OCI-LY1 (cell line): ENCODE measurements at regions not wholly inside any gene's neighbourhood (a gene's known extent, or its start where the extent isn't known, plus 50 kb on each side); places are given as distances from the start of the nearest gene placed in this dataset.

Experiments
- H2AFZ ChIP-seq: fragments of 200-600 bp; sonication (generic), shearing (Covaris generic); 2 replicates; pipeline ENCODE4 v1.6.0; 2014; ENCODE audit warnings: antibody characterized with exemption, mild to moderate bottlenecking, low read length
- H3F3A ChIP-seq: fragments of 200-600 bp; sonication (generic), shearing (Covaris generic); 2 replicates; pipeline ENCODE4 v1.6.0; 2014; ENCODE audit warnings: mild to moderate bottlenecking, antibody characterized with exemption, low read length, moderate library complexity; ENCODE audit not compliant: insufficient read depth
- H3K27ac ChIP-seq: fragments of 200-600 bp; sonication (generic); 2 replicates; pipeline ENCODE4 v1.5.1; 2014; ENCODE audit warnings: low read length, mixed run types, mild to moderate bottlenecking, low read depth; ENCODE audit not compliant: poor library complexity, severe bottlenecking
- H3K27me3 ChIP-seq: fragments of 200-600 bp; sonication (generic); 2 replicates; pipeline ENCODE4 v1.6.0; 2014; ENCODE audit warnings: antibody characterized with exemption, mild to moderate bottlenecking, low read length, moderate library complexity; ENCODE audit not compliant: insufficient read depth
- H3K36me3 ChIP-seq: fragments of 200-600 bp; sonication (generic); 2 replicates; pipeline ENCODE4 v1.6.1; 2014; ENCODE audit warnings: mild to moderate bottlenecking, antibody characterized with exemption, low read length, moderate library complexity, mixed read lengths; ENCODE audit not compliant: insufficient read depth
- H3K4me1 ChIP-seq: fragments of 200-600 bp; sonication (generic); 2 replicates; pipeline ENCODE4 v1.5.1; 2014; ENCODE audit warnings: mild to moderate bottlenecking, low read length, moderate library complexity; ENCODE audit not compliant: insufficient read depth, severe bottlenecking
- H3K4me2 ChIP-seq: fragments of 200-600 bp; sonication (generic), shearing (Covaris generic); 2 replicates; pipeline ENCODE4 v1.6.1; 2014; ENCODE audit warnings: low read length
- H3K4me3 ChIP-seq: fragments of 200-600 bp; sonication (generic); 2 replicates; pipeline ENCODE4 v1.5.1; 2014; ENCODE audit warnings: low read length, low read depth, mild to moderate bottlenecking, mixed read lengths; ENCODE audit not compliant: poor library complexity, severe bottlenecking
- H3K79me2 ChIP-seq: fragments of 200-600 bp; shearing (Covaris generic); 2 replicates; pipeline ENCODE4 v1.6.1; 2016; ENCODE audit warnings: mixed run types, low read length, mixed read lengths; ENCODE audit not compliant: insufficient read depth
- H3K9ac ChIP-seq: fragments of 200-600 bp; sonication (generic), shearing (Covaris generic); 2 replicates; pipeline ENCODE4 v1.6.1; 2014; ENCODE audit warnings: mild to moderate bottlenecking, low read length, mixed read lengths
- H3K9me2 ChIP-seq: fragments of 200-600 bp; sonication (generic), shearing (Covaris generic); 2 replicates; pipeline ENCODE4 v1.6.1; 2014; ENCODE audit warnings: low read depth, mild to moderate bottlenecking, low read length, mixed read lengths
- H3K9me3 ChIP-seq: fragments of 200-600 bp; shearing (Covaris generic); 2 replicates; pipeline ENCODE4 v1.6.1; 2014; ENCODE audit warnings: low read length, mixed read lengths
- H4K20me1 ChIP-seq: fragments of 200-600 bp; sonication (generic), shearing (Covaris generic); 2 replicates; pipeline ENCODE4 v1.6.0; 2016; ENCODE audit warnings: mild to moderate bottlenecking, low read length; ENCODE audit not compliant: insufficient read depth
- CTCF ChIP-seq: fragments of 200-600 bp; sonication (generic), shearing (Covaris generic); IDR thresholded peaks from 2 replicates; pipeline ENCODE4 v1.5.1; 2017; ENCODE audit warnings: mild to moderate bottlenecking, antibody characterized with exemption, low read length, moderate library complexity, mixed read lengths
- EZH2 ChIP-seq: fragments of 200-600 bp; sonication (generic), shearing (Covaris generic); IDR thresholded peaks from 2 replicates; pipeline ENCODE4 v1.8.0; 2017; ENCODE audit warnings: borderline replicate concordance, mixed run types, mild to moderate bottlenecking, antibody characterized with exemption, low read length, moderate library complexity, mixed read lengths

DNA sequence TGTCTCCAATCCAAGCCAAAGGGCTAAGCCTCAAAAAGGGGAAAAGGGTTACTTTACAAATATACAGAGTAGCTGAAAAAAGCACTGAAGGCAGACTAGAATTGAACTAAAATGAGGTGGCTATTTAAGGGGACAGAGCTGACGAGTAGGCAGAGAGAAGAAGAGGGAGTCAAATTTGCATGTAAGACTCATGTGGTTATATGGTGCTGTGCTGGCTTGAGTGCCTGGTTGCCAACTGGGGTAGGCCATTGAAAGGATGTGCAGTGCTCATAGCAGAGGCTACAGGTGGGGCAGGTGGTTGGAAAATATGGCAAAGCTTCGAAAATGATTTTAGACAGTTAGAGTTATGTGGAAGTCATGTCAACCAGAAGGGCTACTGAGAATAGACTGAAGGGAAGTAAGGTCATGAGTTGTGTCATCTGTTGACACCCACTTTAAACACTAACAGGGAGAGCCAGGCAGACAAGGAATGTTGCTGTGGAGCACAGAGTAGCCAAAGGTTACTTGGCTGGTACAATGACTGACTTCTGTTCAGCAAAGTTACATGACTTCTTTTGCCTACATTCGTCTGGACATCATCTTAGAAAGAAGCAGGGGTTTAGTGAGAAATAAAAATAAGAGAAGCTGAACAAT is 1210.4 kb downstream of the ADGRL3 start:
- H3K27ac ChIP-seq = no peak overlapping the region
- no peaks in the 10 kb centered on the region for H4K20me1 ChIP-seq
- H3K79me2 ChIP-seq = no peaks in the 10 kb centered on the region
- no peaks in the 10 kb centered on the region for H3K9me3 ChIP-seq
- no peak overlapping the region for H3K9ac ChIP-seq
- H3K4me3 ChIP-seq = no peak overlapping the region
- no peak overlapping the region for H2AFZ ChIP-seq
- H3K9me2 ChIP-seq = no peaks in the 10 kb centered on the region
- H3K36me3 ChIP-seq = no peaks in the 10 kb centered on the region
- H3K4me1 ChIP-seq = no peaks in the 10 kb centered on the region
- TF ChIP-seq EZH2 = no peak
- no peak for TF ChIP-seq CTCF
- no peak overlapping the region for H3K4me2 ChIP-seq
- no peaks in the 10 kb centered on the region for H3K27me3 ChIP-seq
- H3F3A ChIP-seq = no peaks in the 10 kb centered on the region

DNA sequence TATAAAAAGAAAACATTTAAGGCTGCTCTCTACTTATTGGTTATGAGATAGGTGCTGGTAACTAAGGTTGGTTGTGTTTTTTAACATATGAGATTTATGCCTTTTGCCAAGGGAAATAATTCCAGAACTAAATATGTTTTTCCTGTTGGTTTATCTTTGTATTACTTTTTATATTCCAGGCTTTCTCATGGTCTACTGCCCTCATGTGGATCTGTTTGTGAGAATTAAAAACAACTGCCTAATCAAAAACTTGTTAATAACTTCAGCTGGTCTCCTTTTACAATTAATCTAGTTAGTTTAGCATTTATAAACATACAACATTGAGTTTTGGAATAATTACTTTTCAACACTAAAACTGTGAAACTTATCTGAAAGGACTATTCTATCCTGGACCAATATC is 1208.3 kb downstream of the ADGRL3 start:
- no peak overlapping the region for H2AFZ ChIP-seq
- TF ChIP-seq EZH2 = no peak
- no peak for TF ChIP-seq CTCF
- H3K36me3 ChIP-seq = no peaks in the 10 kb centered on the region
- no peak overlapping the region for H3K4me2 ChIP-seq
- H3K9me2 ChIP-seq = no peaks in the 10 kb centered on the region
- H4K20me1 ChIP-seq = no peaks in the 10 kb centered on the region
- H3F3A ChIP-seq = no peaks in the 10 kb centered on the region
- no peaks in the 10 kb centered on the region for H3K79me2 ChIP-seq
- H3K4me3 ChIP-seq = no peak overlapping the region
- H3K9ac ChIP-seq = no peak overlapping the region
- no peaks in the 10 kb centered on the region for H3K27me3 ChIP-seq
- no peaks in the 10 kb centered on the region for H3K9me3 ChIP-seq
- H3K4me1 ChIP-seq = no peaks in the 10 kb centered on the region
- no peak overlapping the region for H3K27ac ChIP-seq

- Histone ChIP-seq H3K4me1 (no peaks in the 10 kb centered on the region), H3K4me3 (no peak overlapping the region), H3K9me3 (no peaks in the 10 kb centered on the region), H3F3A (no peaks in the 10 kb centered on the region), H3K9me2 (no peaks in the 10 kb centered on the region), H3K9ac (no peak overlapping the region), H3K79me2 (no peaks in the 10 kb centered on the region), H3K27me3 (no peaks in the 10 kb centered on the region), H4K20me1 (no peaks in the 10 kb centered on the region), H3K27ac (no peak overlapping the region), H3K4me2 (no peak overlapping the region), H3K36me3 (no peaks in the 10 kb centered on the region), H2AFZ (no peak overlapping the region)
- TF ChIP-seq EZH2 (no peak), CTCF (no peak)
Observed at GRCh38 chr4:62407534-62407933, 1207.4 kb downstream of the ADGRL3 start.
